ENCODE measurements at regions not wholly inside any gene's neighbourhood (a gene's known extent, or its start where the extent isn't known, plus 50 kb on each side); places are given as distances from the start of the nearest gene placed in this dataset.
A peak's percentile ranks its signal among the peaks of the same experiment; 100 is the strongest.

GRCh38 chr15:81492969-81493645 lies 119.1 kb upstream of the TMC3 start:
- no peak for DNase-seq (ENCODE audit: low read depth)
- TF ChIP-seq CTCF (IDR thresholded peaks at IDR 0.05; ENCODE audit: insufficient read depth, low read depth, low read length, missing control alignments): no peak
- no peak overlapping the region for H3K4me3 ChIP-seq (ENCODE audit: low read length)

- H3K4me3 ChIP-seq (ENCODE audit: low read length): no peak overlapping the region
- DNase-seq (ENCODE audit: low read depth): peak; percentile 33
- no peak for TF ChIP-seq CTCF (IDR thresholded peaks at IDR 0.05; ENCODE audit: insufficient read depth, low read depth, low read length, missing control alignments)
Observed at GRCh38 chr15:81492331-81492968, 118.4 kb upstream of the TMC3 start.

- peak; percentile 54 for DNase-seq (ENCODE audit: low read depth)
- TF ChIP-seq CTCF (IDR thresholded peaks at IDR 0.05; ENCODE audit: insufficient read depth, low read depth, low read length, missing control alignments): no peak
Observed at GRCh38 chr15:81491414-81492096, 117.5 kb upstream of the TMC3 start.

GRCh38 chr15:81485806-81486205 lies 111.8 kb upstream of the TMC3 start:
- TF ChIP-seq CTCF (IDR thresholded peaks at IDR 0.05; ENCODE audit: insufficient read depth, low read depth, low read length, missing control alignments): no peak
- DNase-seq (ENCODE audit: low read depth): no peak

More at GRCh38 chr15:81491414-81492096, 117.5 kb upstream of the TMC3 start:
- H3K4me3 ChIP-seq (ENCODE audit: low read length): no peak overlapping the region

GRCh38 chr15:81484086-81484955 lies 110.3 kb upstream of the TMC3 start:
- TF ChIP-seq CTCF (IDR thresholded peaks at IDR 0.05; ENCODE audit: insufficient read depth, low read depth, low read length, missing control alignments): no peak
- H3K4me3 ChIP-seq (ENCODE audit: low read length): no peak overlapping the region
- no peak for DNase-seq (ENCODE audit: low read depth)

More at GRCh38 chr15:81485806-81486205, 111.8 kb upstream of the TMC3 start:
- H3K4me3 ChIP-seq (ENCODE audit: low read length): no peak overlapping the region

- H3K4me3 ChIP-seq (ENCODE audit: low read length): no peak overlapping the region
- TF ChIP-seq CTCF (IDR thresholded peaks at IDR 0.05; ENCODE audit: insufficient read depth, low read depth, low read length, missing control alignments): no peak
- no peak for DNase-seq (ENCODE audit: low read depth)
Observed at GRCh38 chr15:81483496-81483895, 109.5 kb upstream of the TMC3 start.
